CD14-positive monocyte (primary cell): ENCODE measurements at regions not wholly inside any gene's neighbourhood (a gene's known extent, or its start where the extent isn't known, plus 50 kb on each side); places are given as distances from the start of the nearest gene placed in this dataset.

ENCODE experiments used
- DNase-seq, 3 donors: peaks; one replicate each; pipeline ENCODE4 v3.0.0-alpha.2; 2011 to 2022
- H2AFZ ChIP-seq: 2 replicates; pipeline ENCODE4 v1.6.0; 2012; ENCODE audit warnings: mild to moderate bottlenecking, low read depth, low read length, inconsistent platforms; ENCODE audit not compliant: insufficient read depth, poor library complexity, severe bottlenecking
- H3K27ac ChIP-seq, 2 donors: 1 replicate in 1 of 2; 2 replicates in 1 of 2; pipeline ENCODE4 v1.5.1; 2012 to 2013; ENCODE audit warnings: low read length in 2 of 2, control low read depth in 1 of 2, inconsistent platforms in 1 of 2, low read depth in 1 of 2, mild to moderate bottlenecking in 1 of 2
- H3K27me3 ChIP-seq, 2 donors: one replicate each; pipeline versions ENCODE4 v1.6.0 to v1.6.1; 2011 to 2013; ENCODE audit warnings: low read length in 2 of 2; ENCODE audit not compliant: control insufficient read depth in 2 of 2, insufficient read depth in 2 of 2
- H3K36me3 ChIP-seq, 2 donors: replicated peaks in 1 of 2; 1 replicate in 1 of 2; 2 replicates in 1 of 2; pipeline versions ENCODE4 v1.5.1 to v1.6.1; 2012 to 2013; ENCODE audit warnings: low read length in 2 of 2, control low read depth in 1 of 2, inconsistent platforms in 1 of 2, mild to moderate bottlenecking in 1 of 2; ENCODE audit not compliant: insufficient read depth in 2 of 2, control insufficient read depth in 1 of 2
- H3K4me1 ChIP-seq, 2 donors: 1 replicate in 1 of 2; 2 replicates in 1 of 2; pipeline versions ENCODE4 v1.5.1 to v1.6.1; 2012 to 2013; ENCODE audit warnings: low read length in 2 of 2, control low read depth in 1 of 2, inconsistent platforms in 1 of 2, mild to moderate bottlenecking in 1 of 2, moderate library complexity in 1 of 2; ENCODE audit not compliant: insufficient read depth in 2 of 2, control insufficient read depth in 1 of 2
- H3K4me2 ChIP-seq: replicated peaks from 2 replicates; pipeline ENCODE3; 2012; ENCODE audit warnings: low read length, moderate library complexity, mild to moderate bottlenecking; ENCODE audit not compliant: poor library complexity, severe bottlenecking; ENCODE audit errors: extremely low read depth
- H3K4me3 ChIP-seq, 3 experiments: fragments of 200-600 bp in 1 of 3; sonication (generic) in 1 of 3; replicated peaks in 1 of 3; 1 replicate in 2 of 3; 2 replicates in 1 of 3; pipeline ENCODE4 v1.5.1; 2011 to 2013; ENCODE audit warnings: low read length in 3 of 3, mild to moderate bottlenecking in 3 of 3, control low read depth in 2 of 3, low read depth in 2 of 3, inconsistent platforms in 1 of 3, moderate library complexity in 1 of 3
- H3K79me2 ChIP-seq: 2 replicates; pipeline ENCODE4 v1.6.0; 2012; ENCODE audit warnings: mild to moderate bottlenecking, control low read depth, inconsistent platforms, low read length, moderate library complexity; ENCODE audit not compliant: insufficient read depth
- H3K9ac ChIP-seq: 2 replicates; pipeline ENCODE4 v1.6.0; 2017; ENCODE audit warnings: low read length, mild to moderate bottlenecking; ENCODE audit not compliant: insufficient read depth, poor library complexity, severe bottlenecking
- H3K9me3 ChIP-seq, 2 donors: replicated peaks in 1 of 2; 1 replicate in 1 of 2; 2 replicates in 1 of 2; pipeline versions ENCODE4 v1.5.1 to v1.6.1; 2012 to 2013; ENCODE audit warnings: low read length in 2 of 2, control low read depth in 1 of 2; ENCODE audit not compliant: control insufficient read depth in 1 of 2, insufficient read depth in 1 of 2
- H4K20me1 ChIP-seq: 2 replicates; pipeline ENCODE4 v1.6.0; 2012; ENCODE audit warnings: mild to moderate bottlenecking, low read length, control low read depth, moderate library complexity; ENCODE audit not compliant: insufficient read depth
- H3K27ac Mint-ChIP-seq, 7 donors: one replicate each; pipeline ENCODE4 v1.8.0; 2020; ENCODE audit warnings: mild to moderate bottlenecking in 7 of 7, mixed read lengths in 7 of 7, moderate library complexity in 6 of 7, inconsistent platforms in 2 of 7
- H3K27me3 Mint-ChIP-seq, 3 donors: one replicate each; pipeline ENCODE4 v1.8.0; 2021 to 2022; ENCODE audit warnings: low read depth in 3 of 3, mild to moderate bottlenecking in 3 of 3, mixed read lengths in 3 of 3, moderate library complexity in 3 of 3, inconsistent platforms in 1 of 3
- H3K36me3 Mint-ChIP-seq, 2 donors: one replicate each; pipeline ENCODE4 v1.8.0; 2020; ENCODE audit warnings: mixed read lengths in 2 of 2, inconsistent platforms in 1 of 2, mild to moderate bottlenecking in 1 of 2
- H3K4me1 Mint-ChIP-seq: one replicate; pipeline ENCODE4 v1.8.0; 2020; ENCODE audit warnings: mild to moderate bottlenecking, mixed read lengths
- H3K4me3 Mint-ChIP-seq, 2 donors: one replicate each; pipeline ENCODE4 v1.8.0; 2020; ENCODE audit warnings: mild to moderate bottlenecking in 2 of 2, mixed read lengths in 2 of 2, moderate library complexity in 1 of 2
- H3K9me3 Mint-ChIP-seq, 7 donors: one replicate each; pipeline ENCODE4 v1.8.0; 2020 to 2022; ENCODE audit warnings: mixed read lengths in 7 of 7, mild to moderate bottlenecking in 6 of 7, moderate library complexity in 6 of 7, inconsistent platforms in 2 of 7
- CTCF ChIP-seq: fragments of 200-600 bp; IDR thresholded peaks from one replicate; pipeline ENCODE4 v1.8.0; 2022; ENCODE audit warnings: antibody characterized with exemption, mild to moderate bottlenecking
- WGBS: methylation state at CpG from one replicate; pipeline ENCODE4 v1.1.5; 2013; ENCODE audit warnings: missing lambda C conversion rate; ENCODE audit not compliant: insufficient coverage; 5-methylcytosine and 5-hydroxymethylcytosine counted together
- intact Hi-C, 2 donors: fragments of 100-400 bp; cut with micrococcal nuclease; formaldehyde crosslinking; loops; one replicate each; pipeline versions ENCODE4 v1.15.0 to v1.15.1; 2023

- peaks cover 8% of the 10 kb centered on the region in 2 donors for H3K9me3 ChIP-seq
- H3K4me2 ChIP-seq: no peak overlapping the region
- H3K4me1 Mint-ChIP-seq: no peaks in the 10 kb centered on the region
- no peaks in the 10 kb centered on the region for H4K20me1 ChIP-seq
- H3K27me3 Mint-ChIP-seq: no peaks in the 10 kb centered on the region
- no peak overlapping the region for H3K4me3 ChIP-seq
- intact Hi-C loops: no loop called here
- TF ChIP-seq CTCF: no peak
- H3K27ac ChIP-seq: no peak overlapping the region
- peaks cover 0 to 10% (median 3%) of the 10 kb centered on the region in 7 donors for H3K9me3 Mint-ChIP-seq
- no peaks in the 10 kb centered on the region for H3K27me3 ChIP-seq
- no peak for DNase-seq
- no peaks in the 10 kb centered on the region for H3K4me1 ChIP-seq
- no peaks in the 10 kb centered on the region for H3K79me2 ChIP-seq
- no peak overlapping the region for H3K4me3 Mint-ChIP-seq
- H3K36me3 Mint-ChIP-seq: no peaks in the 10 kb centered on the region
- H3K36me3 ChIP-seq: no peaks in the 10 kb centered on the region
- H3K9ac ChIP-seq: no peak overlapping the region
- H3K27ac Mint-ChIP-seq: no peak overlapping the region
- WGBS: no CpG with 5 or more reads among the region's 1 CpG
- H2AFZ ChIP-seq: no peak overlapping the region
These were observed 1872.7 kb downstream of the OLFM4 start for GRCh38 chr13:54901316-54901715.

- no peak for TF ChIP-seq CTCF
- no peaks in the 10 kb centered on the region for H3K27me3 Mint-ChIP-seq
These were observed 1883.8 kb downstream of the OLFM4 start for GRCh38 chr13:54912367-54912766.

More at GRCh38 chr13:54912367-54912766, 1883.8 kb downstream of the OLFM4 start:
- H3K36me3 Mint-ChIP-seq: no peaks in the 10 kb centered on the region
- H3K9me3 Mint-ChIP-seq: peaks cover 0 to 19% (median 7%) of the 10 kb centered on the region in 7 donors
- Histone ChIP-seq H2AFZ (no peak overlapping the region), H3K4me1 (no peaks in the 10 kb centered on the region), H3K36me3 (no peaks in the 10 kb centered on the region), H3K9me3 (peaks cover 15 to 21% of the 10 kb centered on the region in 2 donors), H3K4me3 (no peak overlapping the region), H3K4me2 (no peak overlapping the region), H3K9ac (no peak overlapping the region), H3K27ac (no peak overlapping the region), H3K27me3 (no peaks in the 10 kb centered on the region), H3K79me2 (no peaks in the 10 kb centered on the region), H4K20me1 (no peaks in the 10 kb centered on the region)
- 60% methylated on average over 1 of the region's 3 CpGs for WGBS
- H3K4me1 Mint-ChIP-seq: no peaks in the 10 kb centered on the region
- H3K4me3 Mint-ChIP-seq: no peak overlapping the region
- H3K27ac Mint-ChIP-seq: no peak overlapping the region
- DNase-seq: no peak
- intact Hi-C loops: no loop called here
